H9 (cell line): ENCODE measurements at regions not wholly inside any gene's neighbourhood (a gene's known extent, or its start where the extent isn't known, plus 50 kb on each side); places are given as distances from the start of the nearest gene placed in this dataset.

ENCODE experiments used
- DNase-seq: peaks from one replicate; pipeline ENCODE4 v3.0.0-alpha.2; 2017
- H2AFZ ChIP-seq: one replicate; pipeline ENCODE4 v1.6.1; 2013; ENCODE audit warnings: mild to moderate bottlenecking, low read length, control low read depth, moderate library complexity
- H2AK5ac ChIP-seq: 2 replicates; pipeline ENCODE4 v1.6.1; 2013; ENCODE audit warnings: low read length, control low read depth, mixed read lengths; ENCODE audit not compliant: insufficient read length
- H2BK120ac ChIP-seq: one replicate; pipeline ENCODE4 v1.6.1; 2013; ENCODE audit warnings: low read depth, mild to moderate bottlenecking, low read length, control low read depth, inconsistent platforms; ENCODE audit not compliant: poor library complexity, severe bottlenecking
- H2BK12ac ChIP-seq: 2 replicates; pipeline ENCODE4 v1.6.1; 2013; ENCODE audit warnings: low read length, control low read depth, mixed read lengths, low read depth; ENCODE audit not compliant: insufficient read length
- H2BK15ac ChIP-seq: 2 replicates; pipeline ENCODE4 v1.6.1; 2013; ENCODE audit warnings: low read depth, low read length, control low read depth
- H2BK20ac ChIP-seq: one replicate; pipeline ENCODE4 v1.6.1; 2013; ENCODE audit warnings: low read depth, mild to moderate bottlenecking, low read length, control low read depth, inconsistent platforms; ENCODE audit not compliant: poor library complexity, severe bottlenecking
- H2BK5ac ChIP-seq: 2 replicates; pipeline ENCODE4 v1.6.1; 2013; ENCODE audit warnings: low read length, control low read depth, mixed read lengths; ENCODE audit not compliant: insufficient read length
- H3K14ac ChIP-seq: 2 replicates; pipeline ENCODE4 v1.6.1; 2013; ENCODE audit warnings: low read length, control low read depth; ENCODE audit not compliant: insufficient read depth
- H3K18ac ChIP-seq: 2 replicates; pipeline ENCODE4 v1.6.1; 2013; ENCODE audit warnings: low read depth, mild to moderate bottlenecking, mixed read lengths, low read length, control low read depth; ENCODE audit not compliant: insufficient read length
- H3K23ac ChIP-seq: 2 replicates; pipeline ENCODE4 v1.6.1; 2013; ENCODE audit warnings: low read length, control low read depth, mixed read lengths, low read depth; ENCODE audit not compliant: insufficient read length
- H3K23me2 ChIP-seq: 2 replicates; pipeline ENCODE4 v1.6.1; 2013; ENCODE audit warnings: low read depth, mild to moderate bottlenecking, mixed read lengths, low read length, control low read depth; ENCODE audit not compliant: insufficient read length, poor library complexity, severe bottlenecking
- H3K27ac ChIP-seq: 2 replicates; pipeline ENCODE4 v1.5.1; 2013; ENCODE audit warnings: low read length, control low read depth, mixed read lengths, low read depth; ENCODE audit not compliant: insufficient read length
- H3K27me3 ChIP-seq: 2 replicates; pipeline ENCODE4 v1.6.1; 2013; ENCODE audit warnings: low read length, control low read depth, inconsistent platforms; ENCODE audit not compliant: insufficient read depth
- H3K4ac ChIP-seq: 2 replicates; pipeline ENCODE4 v1.6.1; 2013; ENCODE audit warnings: low read depth, mild to moderate bottlenecking, control low read depth, inconsistent platforms, low read length, moderate library complexity
- H3K4me1 ChIP-seq: 2 replicates; pipeline ENCODE4 v1.6.1; 2013; ENCODE audit warnings: low read length, control low read depth, inconsistent platforms; ENCODE audit not compliant: insufficient read depth
- H3K4me2 ChIP-seq: 2 replicates; pipeline ENCODE4 v1.6.1; 2013; ENCODE audit warnings: low read length, control low read depth, mixed read lengths; ENCODE audit not compliant: insufficient read length, insufficient read depth
- H3K56ac ChIP-seq: 2 replicates; pipeline ENCODE4 v1.6.1; 2013; ENCODE audit warnings: low read depth, mild to moderate bottlenecking, mixed read lengths, low read length, control low read depth; ENCODE audit not compliant: insufficient read length
- H3K79me1 ChIP-seq: 2 replicates; pipeline ENCODE4 v1.6.1; 2013; ENCODE audit warnings: low read depth, mild to moderate bottlenecking, moderate library complexity, low read length, control low read depth, inconsistent platforms; ENCODE audit not compliant: insufficient read depth, poor library complexity, severe bottlenecking
- H3K79me2 ChIP-seq: 2 replicates; pipeline ENCODE4 v1.6.1; 2013; ENCODE audit warnings: low read length, control low read depth, inconsistent platforms; ENCODE audit not compliant: insufficient read depth
- H3K9ac ChIP-seq: 2 replicates; pipeline ENCODE4 v1.6.1; 2013; ENCODE audit warnings: low read length, control low read depth, mixed read lengths; ENCODE audit not compliant: insufficient read length; ENCODE audit errors: extremely low read depth
- H3K9me3 ChIP-seq: one replicate; pipeline ENCODE4 v1.6.1; 2013; ENCODE audit warnings: low read depth, low read length, inconsistent platforms; ENCODE audit not compliant: control insufficient read depth
- H3T11ph ChIP-seq: one replicate; pipeline ENCODE4 v1.6.1; 2013; ENCODE audit warnings: mild to moderate bottlenecking, low read length, control low read depth, inconsistent platforms
- H4K20me1 ChIP-seq: one replicate; pipeline ENCODE4 v1.6.1; 2013; ENCODE audit not compliant: control insufficient read depth, insufficient read length, insufficient read depth
- H4K5ac ChIP-seq: 2 replicates; pipeline ENCODE4 v1.6.1; 2013; ENCODE audit warnings: low read depth, mild to moderate bottlenecking, mixed read lengths, low read length, control low read depth; ENCODE audit not compliant: insufficient read length
- H4K8ac ChIP-seq: replicated peaks from 2 replicates; pipeline ENCODE4 v1.6.1; 2013; ENCODE audit warnings: low read length, control low read depth, mixed read lengths, low read depth; ENCODE audit not compliant: insufficient read length
- H4K91ac ChIP-seq: 2 replicates; pipeline ENCODE4 v1.6.1; 2013; ENCODE audit warnings: low read depth, mild to moderate bottlenecking, moderate library complexity, mixed read lengths, low read length, control low read depth; ENCODE audit not compliant: insufficient read length
- H3K27ac Mint-ChIP-seq, 3 experiments: 2 replicates in 2 of 3; 3 replicates in 1 of 3; pipeline ENCODE4 v1.8.0; 2020 to 2021; ENCODE audit warnings: mixed read lengths in 3 of 3, mild to moderate bottlenecking in 1 of 3, moderate library complexity in 1 of 3
- H3K27me3 Mint-ChIP-seq: 2 replicates; pipeline ENCODE4 v1.8.0; 2021; ENCODE audit warnings: low read depth, mild to moderate bottlenecking, moderate library complexity, mixed read lengths
- H3K36me3 Mint-ChIP-seq, 3 experiments: 2 replicates in 2 of 3; 3 replicates in 1 of 3; pipeline ENCODE4 v1.8.0; 2020 to 2021; ENCODE audit warnings: low read depth in 3 of 3, mixed read lengths in 3 of 3; ENCODE audit not compliant: insufficient read depth in 1 of 3
- H3K4me1 Mint-ChIP-seq, 2 experiments: 2 replicates each; pipeline ENCODE4 v1.8.0; 2020; ENCODE audit warnings: mixed read lengths in 2 of 2
- H3K4me3 Mint-ChIP-seq, 2 experiments: 2 replicates in 1 of 2; 3 replicates in 1 of 2; pipeline ENCODE4 v1.8.0; 2020 to 2021; ENCODE audit warnings: mild to moderate bottlenecking in 2 of 2, mixed read lengths in 2 of 2, moderate library complexity in 1 of 2
- H3K9me3 Mint-ChIP-seq, 2 experiments: 2 replicates in 1 of 2; 3 replicates in 1 of 2; pipeline ENCODE4 v1.8.0; 2020; ENCODE audit warnings: mild to moderate bottlenecking in 2 of 2, mixed read lengths in 2 of 2, moderate library complexity in 1 of 2
- CTCF ChIP-seq: fragments of 200-600 bp; sonication (generic); conservative IDR thresholded peaks from 3 replicates; pipeline ENCODE4 v1.8.0; 2021; ENCODE audit warnings: antibody characterized with exemption, mild to moderate bottlenecking

DNA sequence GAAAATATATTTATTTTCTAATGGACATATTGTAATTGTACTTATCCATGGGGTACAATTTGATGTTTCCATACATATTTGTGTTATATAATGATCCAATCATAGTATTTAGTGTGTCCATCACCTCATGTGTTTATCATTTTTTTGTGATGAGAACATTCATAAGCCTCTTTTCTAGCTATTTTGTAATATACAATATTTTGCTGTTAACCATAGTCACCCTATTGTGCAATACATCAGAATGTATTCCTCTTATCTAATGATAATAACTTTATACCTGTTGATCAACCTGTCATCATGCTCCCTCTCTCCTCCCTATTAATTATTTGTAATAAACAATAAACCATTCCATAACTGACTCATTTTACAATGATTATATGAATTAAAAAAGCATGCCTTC lies 93.2 kb downstream of the ISL1 start:
- Histone ChIP-seq H3K56ac (no peak overlapping the region), H2BK120ac (no peak overlapping the region), H2BK5ac (no peak overlapping the region), H2BK20ac (no peak overlapping the region), H3K9me3 (no peaks in the 10 kb centered on the region), H4K20me1 (no peaks in the 10 kb centered on the region), H2BK15ac (no peak overlapping the region), H2AK5ac (no peak overlapping the region), H2BK12ac (no peak overlapping the region), H4K91ac (no peak overlapping the region), H3K4me2 (no peak overlapping the region), H3K18ac (no peak overlapping the region), H3K23me2 (no peaks in the 10 kb centered on the region), H2AFZ (no peak overlapping the region), H3K27ac (no peak overlapping the region), H4K8ac (no peak overlapping the region), H3K79me2 (no peaks in the 10 kb centered on the region), H3K79me1 (no peaks in the 10 kb centered on the region), H3K23ac (no peak overlapping the region), H3K4ac (no peak overlapping the region), H3T11ph (no peak overlapping the region), H3K4me1 (no peaks in the 10 kb centered on the region), H3K27me3 (no peaks in the 10 kb centered on the region), H3K9ac (no peak overlapping the region), H3K14ac (no peak overlapping the region), H4K5ac (no peak overlapping the region)
- Mint-ChIP-seq H3K4me3 (no peak overlapping the region), H3K27ac (no peak overlapping the region), H3K9me3 (no peaks in the 10 kb centered on the region), H3K27me3 (no peaks in the 10 kb centered on the region; the same call in 1 of the 2 replicates), H3K4me1 (no peaks in the 10 kb centered on the region), H3K36me3 (no peaks in the 10 kb centered on the region)
- TF ChIP-seq CTCF, result no peak
- no peak for DNase-seq
